ENCODE measurements at regions not wholly inside any gene's neighbourhood (a gene's known extent, or its start where the extent isn't known, plus 50 kb on each side); places are given as distances from the start of the nearest gene placed in this dataset.

GRCh38 chr3:4061783-4062360 is 241.3 kb upstream of the SETMAR start (continued):
- TF ChIP-seq ZFP36 (IDR thresholded peaks at IDR 0.05; ENCODE audit: borderline replicate concordance, partially characterized antibody) (no peak), ZC3H11A (IDR thresholded peaks at IDR 0.05) (no peak), GATA3 (IDR thresholded peaks at IDR 0.05; ENCODE audit: borderline replicate concordance) (no peak), REST (IDR thresholded peaks at IDR 0.05) (no peak)

- Histone ChIP-seq H3K4me2 (no peak overlapping the region), H3K4me3 (no peak overlapping the region), H3K27ac (no peak overlapping the region), H3K4me1 (no peaks in the 10 kb centered on the region), H3K9me3 (no peaks in the 10 kb centered on the region)
- ChIA-PET CTCF (no interaction called here), POLR2A (no interaction called here)
- ATAC-seq (no peak), FAIRE-seq (no peak), DNase-seq (ENCODE audit: low read depth in 1 of 2, low spot score in 1 of 2) (no peak)
- TF ChIP-seq JUN (IDR thresholded peaks at IDR 0.05) (no peak), MYC (IDR thresholded peaks at IDR 0.05; ENCODE audit: borderline replicate concordance, low read length) (no peak), MAFK (IDR thresholded peaks at IDR 0.05; ENCODE audit: partially characterized antibody) (no peak), RNF2 (IDR thresholded peaks at IDR 0.05; ENCODE audit: borderline replicate concordance, low read depth) (no peak), ZC3H11A (IDR thresholded peaks at IDR 0.05) (no peak), JUNB (IDR thresholded peaks at IDR 0.05) (no peak), FOXS1 (CRISPR knock-in tag; IDR thresholded peaks at IDR 0.05) (no peak), E2F6 (IDR thresholded peaks at IDR 0.05; ENCODE audit: borderline replicate concordance, low read depth) (no peak), ZFP36 (IDR thresholded peaks at IDR 0.05; ENCODE audit: borderline replicate concordance, partially characterized antibody) (no peak), CTCF (IDR thresholded peaks at IDR 0.05) (no peak), PBX3 (IDR thresholded peaks at IDR 0.05) (no peak), BHLHE40 (IDR thresholded peaks at IDR 0.05; ENCODE audit: low read depth, low read length) (no peak)
- 3% methylated on average over 1 of the region's 1 CpG for WGBS (ENCODE audit: missing lambda C conversion rate)
Measured at GRCh38 chr3:4062621-4063020, 240.5 kb upstream of the SETMAR start.

GRCh38 chr3:4063916-4064574 is 239.1 kb upstream of the SETMAR start:
- Histone ChIP-seq H3K27ac (no peak overlapping the region), H3K4me1 (no peaks in the 10 kb centered on the region), H3K9me3 (no peaks in the 10 kb centered on the region), H3K4me3 (no peak overlapping the region), H3K4me2 (no peak overlapping the region)
- DNase-seq (ENCODE audit: low read depth in 1 of 2, low spot score in 1 of 2), result no peak
- CTCF ChIA-PET, result no interaction called here
- no peak for ATAC-seq
- 17% methylated on average over 4 of the region's 4 CpGs for WGBS (ENCODE audit: missing lambda C conversion rate)
- POLR2A ChIA-PET, result no interaction called here
- no peak for TF ChIP-seq ZFP36 (IDR thresholded peaks at IDR 0.05; ENCODE audit: borderline replicate concordance, partially characterized antibody)
- TF ChIP-seq EP300 (IDR thresholded peaks at IDR 0.05), result no peak
- no peak for TF ChIP-seq ZNF302 (CRISPR knock-in tag; IDR thresholded peaks at IDR 0.05)
- no peak for TF ChIP-seq RARB (CRISPR knock-in tag; IDR thresholded peaks at IDR 0.05)
- no peak for TF ChIP-seq HMGXB4 (CRISPR knock-in tag; IDR thresholded peaks at IDR 0.05; ENCODE audit: borderline replicate concordance)
- TF ChIP-seq HOXB5 (CRISPR knock-in tag; IDR thresholded peaks at IDR 0.05), result no peak
- no peak for TF ChIP-seq CBX2 (IDR thresholded peaks at IDR 0.05; ENCODE audit: borderline replicate concordance, low read depth)
- TF ChIP-seq HDAC2 (IDR thresholded peaks at IDR 0.05), result no peak
- no peak for TF ChIP-seq BHLHE40 (IDR thresholded peaks at IDR 0.05; ENCODE audit: low read depth, low read length)
- FAIRE-seq, result no peak

All from A549 (cell line).